ENCODE measurements at regions not wholly inside any gene's neighbourhood (a gene's known extent, or its start where the extent isn't known, plus 50 kb on each side); places are given as distances from the start of the nearest gene placed in this dataset.

DNA sequence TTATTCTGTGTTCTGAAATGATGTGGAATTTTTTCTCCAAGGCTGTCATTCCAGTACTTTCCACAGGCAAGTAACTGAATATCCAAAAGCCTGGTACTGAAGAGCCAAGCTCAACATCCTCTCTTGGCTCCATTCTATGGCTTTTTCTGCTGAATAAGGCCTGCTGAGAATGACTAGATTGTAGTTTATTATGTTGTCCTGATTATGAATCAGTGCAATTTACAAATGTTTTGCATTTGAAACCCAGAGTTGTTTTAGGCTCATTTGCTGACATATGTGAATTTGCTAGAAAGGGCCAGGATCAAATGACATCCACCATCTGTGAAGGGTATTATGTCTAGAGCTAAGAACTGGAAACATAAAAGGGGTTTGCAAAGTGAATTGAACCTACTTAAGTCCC lies 596.6 kb downstream of the KCTD12 start (continued):
- TF ChIP-seq, protein P1, sequence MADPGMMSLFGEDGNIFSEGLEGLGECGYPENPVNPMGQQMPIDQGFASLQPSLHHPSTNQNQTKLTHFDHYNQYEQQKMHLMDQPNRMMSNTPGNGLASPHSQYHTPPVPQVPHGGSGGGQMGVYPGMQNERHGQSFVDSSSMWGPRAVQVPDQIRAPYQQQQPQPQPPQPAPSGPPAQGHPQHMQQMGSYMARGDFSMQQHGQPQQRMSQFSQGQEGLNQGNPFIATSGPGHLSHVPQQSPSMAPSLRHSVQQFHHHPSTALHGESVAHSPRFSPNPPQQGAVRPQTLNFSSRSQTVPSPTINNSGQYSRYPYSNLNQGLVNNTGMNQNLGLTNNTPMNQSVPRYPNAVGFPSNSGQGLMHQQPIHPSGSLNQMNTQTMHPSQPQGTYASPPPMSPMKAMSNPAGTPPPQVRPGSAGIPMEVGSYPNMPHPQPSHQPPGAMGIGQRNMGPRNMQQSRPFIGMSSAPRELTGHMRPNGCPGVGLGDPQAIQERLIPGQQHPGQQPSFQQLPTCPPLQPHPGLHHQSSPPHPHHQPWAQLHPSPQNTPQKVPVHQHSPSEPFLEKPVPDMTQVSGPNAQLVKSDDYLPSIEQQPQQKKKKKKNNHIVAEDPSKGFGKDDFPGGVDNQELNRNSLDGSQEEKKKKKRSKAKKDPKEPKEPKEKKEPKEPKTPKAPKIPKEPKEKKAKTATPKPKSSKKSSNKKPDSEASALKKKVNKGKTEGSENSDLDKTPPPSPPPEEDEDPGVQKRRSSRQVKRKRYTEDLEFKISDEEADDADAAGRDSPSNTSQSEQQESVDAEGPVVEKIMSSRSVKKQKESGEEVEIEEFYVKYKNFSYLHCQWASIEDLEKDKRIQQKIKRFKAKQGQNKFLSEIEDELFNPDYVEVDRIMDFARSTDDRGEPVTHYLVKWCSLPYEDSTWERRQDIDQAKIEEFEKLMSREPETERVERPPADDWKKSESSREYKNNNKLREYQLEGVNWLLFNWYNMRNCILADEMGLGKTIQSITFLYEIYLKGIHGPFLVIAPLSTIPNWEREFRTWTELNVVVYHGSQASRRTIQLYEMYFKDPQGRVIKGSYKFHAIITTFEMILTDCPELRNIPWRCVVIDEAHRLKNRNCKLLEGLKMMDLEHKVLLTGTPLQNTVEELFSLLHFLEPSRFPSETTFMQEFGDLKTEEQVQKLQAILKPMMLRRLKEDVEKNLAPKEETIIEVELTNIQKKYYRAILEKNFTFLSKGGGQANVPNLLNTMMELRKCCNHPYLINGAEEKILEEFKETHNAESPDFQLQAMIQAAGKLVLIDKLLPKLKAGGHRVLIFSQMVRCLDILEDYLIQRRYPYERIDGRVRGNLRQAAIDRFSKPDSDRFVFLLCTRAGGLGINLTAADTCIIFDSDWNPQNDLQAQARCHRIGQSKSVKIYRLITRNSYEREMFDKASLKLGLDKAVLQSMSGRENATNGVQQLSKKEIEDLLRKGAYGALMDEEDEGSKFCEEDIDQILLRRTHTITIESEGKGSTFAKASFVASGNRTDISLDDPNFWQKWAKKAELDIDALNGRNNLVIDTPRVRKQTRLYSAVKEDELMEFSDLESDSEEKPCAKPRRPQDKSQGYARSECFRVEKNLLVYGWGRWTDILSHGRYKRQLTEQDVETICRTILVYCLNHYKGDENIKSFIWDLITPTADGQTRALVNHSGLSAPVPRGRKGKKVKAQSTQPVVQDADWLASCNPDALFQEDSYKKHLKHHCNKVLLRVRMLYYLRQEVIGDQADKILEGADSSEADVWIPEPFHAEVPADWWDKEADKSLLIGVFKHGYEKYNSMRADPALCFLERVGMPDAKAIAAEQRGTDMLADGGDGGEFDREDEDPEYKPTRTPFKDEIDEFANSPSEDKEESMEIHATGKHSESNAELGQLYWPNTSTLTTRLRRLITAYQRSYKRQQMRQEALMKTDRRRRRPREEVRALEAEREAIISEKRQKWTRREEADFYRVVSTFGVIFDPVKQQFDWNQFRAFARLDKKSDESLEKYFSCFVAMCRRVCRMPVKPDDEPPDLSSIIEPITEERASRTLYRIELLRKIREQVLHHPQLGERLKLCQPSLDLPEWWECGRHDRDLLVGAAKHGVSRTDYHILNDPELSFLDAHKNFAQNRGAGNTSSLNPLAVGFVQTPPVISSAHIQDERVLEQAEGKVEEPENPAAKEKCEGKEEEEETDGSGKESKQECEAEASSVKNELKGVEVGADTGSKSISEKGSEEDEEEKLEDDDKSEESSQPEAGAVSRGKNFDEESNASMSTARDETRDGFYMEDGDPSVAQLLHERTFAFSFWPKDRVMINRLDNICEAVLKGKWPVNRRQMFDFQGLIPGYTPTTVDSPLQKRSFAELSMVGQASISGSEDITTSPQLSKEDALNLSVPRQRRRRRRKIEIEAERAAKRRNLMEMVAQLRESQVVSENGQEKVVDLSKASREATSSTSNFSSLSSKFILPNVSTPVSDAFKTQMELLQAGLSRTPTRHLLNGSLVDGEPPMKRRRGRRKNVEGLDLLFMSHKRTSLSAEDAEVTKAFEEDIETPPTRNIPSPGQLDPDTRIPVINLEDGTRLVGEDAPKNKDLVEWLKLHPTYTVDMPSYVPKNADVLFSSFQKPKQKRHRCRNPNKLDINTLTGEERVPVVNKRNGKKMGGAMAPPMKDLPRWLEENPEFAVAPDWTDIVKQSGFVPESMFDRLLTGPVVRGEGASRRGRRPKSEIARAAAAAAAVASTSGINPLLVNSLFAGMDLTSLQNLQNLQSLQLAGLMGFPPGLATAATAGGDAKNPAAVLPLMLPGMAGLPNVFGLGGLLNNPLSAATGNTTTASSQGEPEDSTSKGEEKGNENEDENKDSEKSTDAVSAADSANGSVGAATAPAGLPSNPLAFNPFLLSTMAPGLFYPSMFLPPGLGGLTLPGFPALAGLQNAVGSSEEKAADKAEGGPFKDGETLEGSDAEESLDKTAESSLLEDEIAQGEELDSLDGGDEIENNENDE (IDR thresholded peaks at IDR 0.05; ENCODE audit: insufficient replicate concordance, low read length), result no peak
- TF ChIP-seq SIRT6 (IDR thresholded peaks at IDR 0.05; ENCODE audit: low read length), result no peak

Data from H1 (cell line).